GM12872 (cell line): ENCODE measurements at regions not wholly inside any gene's neighbourhood (a gene's known extent, or its start where the extent isn't known, plus 50 kb on each side); places are given as distances from the start of the nearest gene placed in this dataset.

Experiments
- TF ChIP-seq, protein P1 (sequence below): IDR thresholded peaks from 3 replicates; pipeline ENCODE4 v1.5.1; 2011; ENCODE audit warnings: low read depth, mild to moderate bottlenecking, low read length, moderate library complexity; ENCODE audit not compliant: insufficient read depth

DNA sequence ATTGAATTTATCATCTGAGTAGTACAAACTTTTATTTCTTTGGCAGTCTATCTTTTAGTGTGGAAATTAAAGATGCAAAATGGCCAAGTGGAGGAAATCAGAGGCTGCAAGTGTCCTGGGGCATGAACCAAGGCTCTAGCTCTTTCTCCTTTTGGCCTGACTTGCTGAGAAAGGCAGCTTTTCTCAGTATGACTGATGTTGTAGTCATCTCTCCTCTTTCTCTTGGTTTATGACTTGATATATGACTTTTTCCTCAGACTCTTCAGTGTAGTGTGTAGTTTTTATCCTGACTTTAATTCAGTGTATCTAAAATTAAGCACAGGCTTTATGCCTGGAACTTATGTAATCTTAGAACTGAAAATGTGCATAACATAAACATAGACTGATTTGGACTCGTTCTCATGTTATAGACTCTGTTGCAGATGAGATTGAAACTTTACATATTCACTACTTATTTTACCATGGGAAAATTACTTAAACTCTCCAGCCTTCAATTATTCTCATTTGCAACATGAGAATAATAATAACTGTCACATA lies 65.7 kb downstream of the SLITRK5 start:
- TF ChIP-seq, protein P1, sequence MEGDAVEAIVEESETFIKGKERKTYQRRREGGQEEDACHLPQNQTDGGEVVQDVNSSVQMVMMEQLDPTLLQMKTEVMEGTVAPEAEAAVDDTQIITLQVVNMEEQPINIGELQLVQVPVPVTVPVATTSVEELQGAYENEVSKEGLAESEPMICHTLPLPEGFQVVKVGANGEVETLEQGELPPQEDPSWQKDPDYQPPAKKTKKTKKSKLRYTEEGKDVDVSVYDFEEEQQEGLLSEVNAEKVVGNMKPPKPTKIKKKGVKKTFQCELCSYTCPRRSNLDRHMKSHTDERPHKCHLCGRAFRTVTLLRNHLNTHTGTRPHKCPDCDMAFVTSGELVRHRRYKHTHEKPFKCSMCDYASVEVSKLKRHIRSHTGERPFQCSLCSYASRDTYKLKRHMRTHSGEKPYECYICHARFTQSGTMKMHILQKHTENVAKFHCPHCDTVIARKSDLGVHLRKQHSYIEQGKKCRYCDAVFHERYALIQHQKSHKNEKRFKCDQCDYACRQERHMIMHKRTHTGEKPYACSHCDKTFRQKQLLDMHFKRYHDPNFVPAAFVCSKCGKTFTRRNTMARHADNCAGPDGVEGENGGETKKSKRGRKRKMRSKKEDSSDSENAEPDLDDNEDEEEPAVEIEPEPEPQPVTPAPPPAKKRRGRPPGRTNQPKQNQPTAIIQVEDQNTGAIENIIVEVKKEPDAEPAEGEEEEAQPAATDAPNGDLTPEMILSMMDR = no peak

DNA sequence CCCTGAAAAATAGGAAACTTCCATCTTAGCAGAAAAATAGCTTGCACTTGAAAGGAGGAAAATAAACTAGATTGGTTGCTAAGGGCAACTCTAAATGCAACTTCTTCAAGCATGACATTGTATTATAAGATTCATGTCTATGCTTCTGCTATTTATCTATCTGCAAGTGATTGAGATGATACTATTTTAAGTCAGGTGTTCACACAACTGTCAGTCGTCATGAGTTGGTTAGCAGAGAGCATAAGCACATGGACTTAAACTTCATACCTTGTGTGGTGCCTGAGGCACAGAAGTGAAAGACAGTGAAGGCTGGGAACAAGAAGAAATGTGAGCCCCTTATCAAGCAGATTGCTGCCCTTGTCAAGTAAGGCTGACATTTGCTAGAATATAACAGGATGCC lies 82.9 kb downstream of the SLITRK5 start:
- TF ChIP-seq, protein P1 = no peak

DNA sequence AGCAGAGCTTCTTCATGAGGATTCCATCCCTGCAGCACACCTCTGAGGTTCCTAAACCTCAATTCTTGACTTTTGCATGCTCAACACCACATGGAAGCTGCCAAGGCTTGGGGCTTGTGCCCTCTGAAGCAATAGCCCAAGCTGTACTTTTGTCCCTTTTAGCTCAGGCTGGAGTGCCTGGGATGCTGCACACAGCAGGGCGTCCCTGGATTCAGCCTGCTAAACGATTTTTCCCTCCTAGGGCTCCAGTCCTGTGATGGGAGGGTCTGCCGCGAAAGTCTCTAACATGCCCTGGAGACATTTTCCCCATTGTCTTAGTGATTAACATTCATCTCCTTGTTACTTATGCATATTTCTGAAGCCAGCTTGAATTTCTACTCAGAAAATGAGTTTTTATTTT lies 98.3 kb downstream of the SLITRK5 start:
- TF ChIP-seq, protein P1 = no peak

DNA sequence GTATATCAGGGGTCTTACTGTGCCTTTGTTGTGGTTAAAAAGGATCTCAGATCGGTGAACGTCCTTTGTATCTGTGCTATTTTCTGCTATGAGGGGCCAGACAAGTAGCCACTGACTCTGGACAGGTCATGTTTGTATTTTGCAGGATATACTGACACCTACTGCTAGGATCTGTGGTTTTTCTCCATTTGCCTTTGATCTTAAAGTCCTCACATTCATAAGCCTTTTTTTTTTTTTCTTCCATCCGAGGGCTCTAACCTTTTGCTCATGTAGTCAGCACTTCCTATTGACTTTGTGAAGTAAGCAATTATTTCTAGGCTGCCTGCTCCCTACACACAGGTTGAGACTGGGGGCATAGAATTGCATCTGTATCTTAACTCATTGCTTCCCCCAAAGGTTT lies 106.2 kb downstream of the SLITRK5 start:
- TF ChIP-seq, protein P1 = no peak

DNA sequence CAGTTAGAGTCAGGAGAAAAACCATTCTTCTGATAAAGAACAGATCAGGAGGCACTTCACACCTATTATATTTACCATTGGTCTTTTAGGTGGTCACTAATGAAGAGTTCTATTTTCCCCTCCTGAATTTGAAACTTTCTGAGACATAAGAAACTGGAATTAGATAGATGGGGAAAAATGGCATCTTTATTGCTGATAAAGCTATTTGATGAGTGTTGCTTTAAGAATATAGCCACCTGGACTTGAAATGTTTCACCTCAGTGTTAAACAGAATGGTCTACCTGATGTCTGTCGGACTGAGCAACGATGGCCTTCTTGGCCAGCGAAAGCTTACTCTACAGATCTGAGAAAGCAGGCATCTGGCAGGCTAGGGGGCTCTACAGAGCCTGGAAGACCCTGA lies 107.0 kb downstream of the SLITRK5 start:
- TF ChIP-seq, protein P1 = no peak

DNA sequence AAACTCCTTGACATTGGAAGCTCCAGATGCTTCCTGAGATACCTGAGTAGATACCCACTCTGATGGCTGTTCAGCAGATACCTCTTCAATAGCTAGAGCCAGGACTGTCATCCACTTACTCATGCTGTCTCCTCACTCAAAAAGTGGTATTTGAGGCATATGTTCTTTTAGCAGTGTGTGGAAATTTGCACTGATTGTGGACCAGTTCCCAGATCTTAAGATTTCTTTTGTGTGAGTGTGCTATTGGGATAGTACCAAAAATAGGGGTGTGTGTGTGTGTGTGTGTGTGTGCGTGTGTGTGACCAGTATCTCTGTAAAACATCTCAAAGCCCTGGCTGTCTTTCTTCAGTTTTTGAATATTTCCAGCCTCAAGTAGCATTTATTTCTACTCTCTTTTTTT lies 108.3 kb downstream of the SLITRK5 start:
- TF ChIP-seq, protein P1 = no peak

DNA sequence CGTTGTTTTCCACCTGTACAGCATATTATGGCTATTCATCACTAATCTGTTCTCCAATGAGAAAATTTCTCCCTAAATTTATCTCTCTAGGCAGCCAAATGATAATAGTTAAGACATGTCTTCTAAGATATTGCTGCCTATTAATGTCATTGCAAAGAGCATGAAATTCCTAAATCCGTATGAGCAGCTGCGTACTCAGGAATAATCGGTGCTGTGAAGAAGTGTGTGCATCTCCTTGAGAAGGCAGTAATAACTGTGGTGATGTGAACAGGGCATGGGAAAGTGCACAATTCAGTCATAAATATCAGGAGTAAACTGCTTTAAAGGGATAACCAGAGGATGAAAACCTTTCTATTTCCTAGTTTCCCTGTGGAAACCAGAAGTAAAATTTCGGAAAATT lies 112.2 kb downstream of the SLITRK5 start:
- TF ChIP-seq, protein P1 = no peak
